Small intestine (tissue), 7 donors: ENCODE measurements at regions not wholly inside any gene's neighbourhood (a gene's known extent, or its start where the extent isn't known, plus 50 kb on each side); places are given as distances from the start of the nearest gene placed in this dataset.

Source experiments
- DNase-seq, 2 donors: peaks; one replicate each; pipeline versions ENCODE4 v3.0.0 to v3.0.0-alpha.2; 2013
- FAIRE-seq: peaks from 2 replicates; lab custom pipeline; 2012; peaks lifted over from hg19 to GRCh38; lab: Jason Lieb, UNC
- H3K27ac ChIP-seq, 3 donors: one replicate each; pipeline ENCODE4 v1.5.1; 2013; ENCODE audit warnings: low read length in 2 of 3, mild to moderate bottlenecking in 2 of 3, control low read depth in 1 of 3, inconsistent platforms in 1 of 3, low read depth in 1 of 3, moderate library complexity in 1 of 3
- H3K27me3 ChIP-seq, 3 donors: one replicate each; pipeline ENCODE4 v1.6.1; 2013; ENCODE audit warnings: low read length in 3 of 3, inconsistent platforms in 1 of 3; ENCODE audit not compliant: control insufficient read depth in 3 of 3, insufficient read depth in 3 of 3
- H3K36me3 ChIP-seq, 3 donors: one replicate each; pipeline ENCODE4 v1.6.1; 2013; ENCODE audit warnings: low read length in 3 of 3, inconsistent platforms in 1 of 3, low read depth in 1 of 3, mild to moderate bottlenecking in 1 of 3, moderate library complexity in 1 of 3; ENCODE audit not compliant: control insufficient read depth in 3 of 3, insufficient read depth in 2 of 3
- H3K4me1 ChIP-seq, 3 donors: one replicate each; pipeline ENCODE4 v1.6.1; 2013; ENCODE audit warnings: low read length in 2 of 3, inconsistent platforms in 1 of 3, low read depth in 1 of 3, mild to moderate bottlenecking in 1 of 3, moderate library complexity in 1 of 3; ENCODE audit not compliant: control insufficient read depth in 3 of 3, insufficient read depth in 2 of 3
- H3K4me3 ChIP-seq, 3 donors: one replicate each; pipeline ENCODE4 v1.5.1; 2013; ENCODE audit warnings: low read length in 3 of 3, control low read depth in 1 of 3, inconsistent platforms in 1 of 3, low read depth in 1 of 3, mild to moderate bottlenecking in 1 of 3, moderate library complexity in 1 of 3
- H3K9me3 ChIP-seq, 2 donors: one replicate each; pipeline ENCODE4 v1.6.1; 2013; ENCODE audit warnings: low read depth in 1 of 2, low read length in 1 of 2; ENCODE audit not compliant: control insufficient read depth in 2 of 2, insufficient read depth in 1 of 2
- WGBS, 3 donors: extraction: QIAGEN DNeasy Blood & Tissue Kit; methylation state at CpG; one replicate each; pipeline ENCODE4 v1.1.7; 2013; 5-methylcytosine and 5-hydroxymethylcytosine counted together
- donor health status: healthy with polysubstance abuse.
- donor health status: control.
- donor health status: control.
- donor health status: Bipolar disorder and iron deficiency.
- donor health status: healthy.

DNA sequence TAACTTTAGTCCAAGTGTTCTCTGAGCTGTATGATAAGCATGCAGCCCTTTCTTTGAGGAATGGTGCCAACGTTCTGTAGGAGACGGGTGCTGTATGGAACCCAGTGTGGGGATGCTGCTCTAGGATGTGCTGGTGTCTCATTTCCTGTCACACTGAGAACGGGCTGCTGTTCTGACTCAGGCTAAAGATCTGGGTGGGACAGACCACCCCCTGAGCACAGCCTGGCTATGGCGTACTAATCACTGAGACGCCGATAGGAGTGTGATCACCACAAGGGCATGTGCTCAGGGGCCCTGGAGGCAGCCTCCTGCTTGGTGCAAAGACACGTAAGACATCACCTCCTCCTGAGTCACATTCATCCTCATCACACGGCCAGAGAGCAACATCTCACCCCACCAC is 240.4 kb downstream of the IRX2 start:
- no peak for FAIRE-seq
- 78 to 80% (median 79%) methylated on average over 8 of the region's 8 CpGs for WGBS, 3 donors
- Histone ChIP-seq H3K9me3 (no peaks in the 10 kb centered on the region), H3K4me3 (no peak overlapping the region), H3K36me3 (no peaks in the 10 kb centered on the region), H3K27ac (no peak overlapping the region), H3K4me1 (no peaks in the 10 kb centered on the region), H3K27me3 (no peaks in the 10 kb centered on the region)
- no peak for DNase-seq

DNA sequence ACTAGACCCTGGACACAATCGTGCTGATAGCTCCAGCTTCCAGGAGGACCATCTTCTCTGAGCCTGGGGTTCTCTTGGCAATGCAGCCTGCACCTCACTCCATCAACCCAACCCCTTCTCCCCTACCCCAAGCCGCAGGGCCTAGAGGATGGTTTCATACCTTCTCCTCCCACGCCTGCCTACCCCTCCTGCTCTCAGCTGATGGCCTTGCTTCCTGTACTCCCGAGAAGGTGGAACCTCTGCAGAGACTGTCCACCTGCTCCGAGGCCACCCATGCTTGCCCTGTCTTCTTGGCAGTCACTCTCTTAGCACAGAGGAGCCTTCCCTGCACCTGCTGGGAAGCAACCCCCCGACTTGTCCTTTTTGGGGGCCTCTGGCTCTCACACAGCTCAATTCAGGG is 241.9 kb downstream of the IRX2 start:
- Histone ChIP-seq H3K36me3 (no peaks in the 10 kb centered on the region), H3K27me3 (no peaks in the 10 kb centered on the region), H3K27ac (no peak overlapping the region), H3K4me3 (no peak overlapping the region), H3K4me1 (no peaks in the 10 kb centered on the region), H3K9me3 (no peaks in the 10 kb centered on the region)
- DNase-seq (no peak), FAIRE-seq (no peak)
- WGBS, 3 donors = 67 to 78% (median 74%) methylated on average over 6 of the region's 6 CpGs

DNA sequence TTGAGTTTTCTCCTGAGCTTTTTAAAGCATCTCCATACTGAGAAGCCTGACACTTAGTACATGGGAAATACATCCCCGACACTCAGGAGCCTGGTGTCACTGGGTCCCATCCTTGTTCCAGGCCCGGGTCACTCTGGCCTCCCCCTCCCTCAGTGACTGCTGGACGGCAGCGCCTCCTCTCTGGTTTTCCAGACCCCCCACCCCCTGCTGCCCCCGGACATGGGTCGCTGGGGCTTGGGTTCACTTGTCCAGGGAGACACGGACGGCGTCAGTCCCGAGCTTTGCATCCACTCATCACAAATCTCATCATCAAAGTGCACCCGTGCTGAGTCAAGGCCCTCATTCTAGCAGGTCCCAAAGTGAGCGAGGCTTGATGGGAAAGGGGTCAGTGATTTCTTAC is 243.0 kb downstream of the IRX2 start:
- WGBS, 3 donors = 82 to 88% (median 87%) methylated on average over 12 of the region's 12 CpGs
- Histone ChIP-seq H3K9me3 (no peaks in the 10 kb centered on the region), H3K27ac (no peak overlapping the region), H3K36me3 (no peaks in the 10 kb centered on the region), H3K4me1 (no peaks in the 10 kb centered on the region), H3K4me3 (no peak overlapping the region), H3K27me3 (no peaks in the 10 kb centered on the region)
- DNase-seq (no peak), FAIRE-seq (no peak)

DNA sequence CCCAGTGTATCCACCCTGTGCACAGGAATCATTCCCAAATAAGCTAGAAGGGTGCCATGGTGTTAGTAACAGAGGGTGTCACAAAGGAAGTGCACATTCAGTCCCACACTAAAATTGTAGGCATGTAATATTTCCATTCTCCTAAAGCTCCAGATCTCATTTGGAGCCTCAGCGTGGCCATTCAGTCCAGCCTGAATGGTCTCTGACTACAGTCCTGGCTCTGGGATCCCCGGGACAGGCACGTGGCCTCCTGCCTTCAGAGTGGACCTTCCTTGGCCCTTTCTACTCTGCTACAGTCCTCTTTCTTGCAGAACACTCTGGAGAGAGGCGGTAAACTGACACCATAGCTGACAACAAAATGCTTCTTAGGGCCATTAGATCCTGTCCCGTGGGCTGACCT is 243.9 kb downstream of the IRX2 start:
- no peak for DNase-seq

DNA sequence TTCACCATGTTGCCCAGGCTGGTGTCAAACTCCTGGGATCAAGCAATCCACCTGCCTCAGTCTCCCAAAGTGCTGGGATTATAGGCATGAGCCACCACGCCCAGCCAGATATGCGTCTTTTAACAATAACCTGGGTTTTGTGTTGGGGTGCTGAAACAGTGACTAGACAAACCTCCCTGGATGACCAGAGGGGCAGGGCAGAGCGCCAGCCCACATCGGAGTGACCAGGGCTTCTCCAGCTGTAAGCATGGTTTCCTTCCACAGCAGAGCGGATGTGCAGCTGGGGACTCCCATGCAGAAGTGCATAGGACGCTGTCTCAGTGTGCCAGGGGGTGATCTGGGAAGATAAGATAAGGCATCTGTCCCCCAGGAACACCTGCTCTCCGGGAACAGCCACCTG is 244.9 kb downstream of the IRX2 start:
- Histone ChIP-seq H3K9me3 (peaks cover 0 to 5% of the 10 kb centered on the region in 2 donors), H3K4me3 (no peak overlapping the region), H3K4me1 (no peaks in the 10 kb centered on the region), H3K27ac (no peak overlapping the region), H3K36me3 (no peaks in the 10 kb centered on the region), H3K27me3 (no peaks in the 10 kb centered on the region)
- DNase-seq (no peak), FAIRE-seq (no peak)
- WGBS, 3 donors = 68 to 78% (median 70%) methylated on average over 7 of the region's 7 CpGs

More for the DNA sequence above, 243.9 kb downstream of the IRX2 start:
- H3K27me3 ChIP-seq = no peaks in the 10 kb centered on the region
- no peak overlapping the region for H3K4me3 ChIP-seq
- H3K4me1 ChIP-seq = no peaks in the 10 kb centered on the region
- H3K36me3 ChIP-seq = no peaks in the 10 kb centered on the region
- 66 to 74% (median 69%) methylated on average over 5 of the region's 5 CpGs for WGBS, 3 donors
- no peak overlapping the region for H3K27ac ChIP-seq
- FAIRE-seq = no peak
- H3K9me3 ChIP-seq = peaks cover 0 to 5% of the 10 kb centered on the region in 2 donors

DNA sequence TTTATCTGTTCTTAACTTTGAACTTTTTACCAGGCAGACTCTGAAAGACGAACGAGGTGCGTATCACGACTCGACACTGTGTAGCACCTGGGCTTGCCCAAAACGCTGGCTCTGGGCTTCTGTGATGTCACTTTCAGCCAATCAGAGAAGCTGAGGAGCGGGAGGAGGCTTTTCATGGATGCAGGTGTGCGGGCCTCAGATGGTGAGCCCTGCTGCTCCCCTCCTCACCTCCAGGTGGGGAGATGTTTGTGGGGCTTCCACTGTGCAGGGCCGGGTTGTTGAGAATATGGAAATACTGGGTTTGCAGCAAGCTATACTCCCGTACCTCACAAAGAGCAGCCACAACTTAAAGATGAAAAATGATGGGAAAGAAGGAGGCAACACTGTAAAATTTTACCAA is 246.3 kb downstream of the IRX2 start:
- FAIRE-seq = no peak
- Histone ChIP-seq H3K27ac (no peak overlapping the region), H3K9me3 (peaks cover 0 to 11% of the 10 kb centered on the region in 2 donors), H3K36me3 (no peaks in the 10 kb centered on the region), H3K27me3 (peaks cover 0 to 3% (median 0%) of the 10 kb centered on the region in 3 donors), H3K4me1 (no peaks in the 10 kb centered on the region), H3K4me3 (no peak overlapping the region)
- DNase-seq = no peak
- 70 to 77% (median 74%) methylated on average over 10 of the region's 10 CpGs for WGBS, 3 donors

DNA sequence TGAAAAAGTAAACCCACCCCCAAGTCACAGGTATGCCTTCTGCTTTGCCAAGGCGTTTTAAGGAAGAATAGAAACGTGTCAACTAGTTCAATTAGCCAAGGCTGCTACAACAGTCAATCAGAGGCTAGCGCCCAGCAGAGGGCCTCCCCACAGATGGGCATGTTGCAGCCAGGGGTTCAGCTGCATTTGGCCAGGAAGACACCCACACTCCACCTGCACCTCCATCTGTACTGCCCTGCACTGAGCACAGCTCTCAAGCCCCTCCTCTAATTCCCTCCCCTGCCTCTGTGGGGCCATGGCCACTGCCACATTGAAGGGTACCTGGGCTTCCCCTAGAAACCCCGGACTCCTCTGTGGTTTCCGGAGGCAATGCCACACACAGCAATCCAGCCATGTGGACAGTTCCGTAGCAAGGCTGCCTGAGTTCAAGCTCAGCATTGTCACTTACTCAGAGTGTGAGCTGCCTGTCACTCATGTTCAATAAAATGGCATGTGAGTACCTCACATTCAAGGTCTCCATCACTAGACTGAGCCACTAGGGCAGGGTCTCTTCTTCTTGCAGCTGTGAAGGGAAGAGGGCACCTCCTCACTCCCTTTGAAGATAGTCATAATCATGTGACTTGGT is 248.4 kb downstream of the IRX2 start:
- FAIRE-seq (no peak), DNase-seq (no peak)
- Histone ChIP-seq H3K27me3 (peaks cover 0 to 3% (median 0%) of the 10 kb centered on the region in 3 donors), H3K9me3 (peaks cover 0 to 11% of the 10 kb centered on the region in 2 donors), H3K4me1 (no peaks in the 10 kb centered on the region), H3K36me3 (no peaks in the 10 kb centered on the region), H3K4me3 (no peak overlapping the region), H3K27ac (no peak overlapping the region)
- 70 to 80% (median 79%) methylated on average over 6 of the region's 6 CpGs for WGBS, 3 donors

DNA sequence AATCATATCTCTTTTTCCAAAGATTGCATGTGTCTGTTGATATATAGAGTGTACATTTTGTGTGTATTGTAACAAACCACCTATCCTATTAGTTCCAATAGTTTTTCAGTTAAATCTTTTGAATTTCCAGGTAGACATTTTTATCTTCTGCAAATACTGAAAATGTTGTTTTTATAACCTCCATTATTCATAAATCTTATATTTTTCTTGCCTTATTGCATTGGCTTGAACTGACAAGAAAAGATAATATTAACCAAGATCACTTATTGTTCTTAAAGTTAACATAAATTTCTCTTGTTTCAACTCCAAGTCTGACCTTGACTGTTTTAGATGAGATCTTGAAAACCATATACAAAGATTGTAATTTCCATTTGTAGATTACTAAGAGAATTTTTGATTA is 251.6 kb downstream of the IRX2 start:
- no peaks in the 10 kb centered on the region for H3K36me3 ChIP-seq
- no peak for DNase-seq
- H3K27ac ChIP-seq = no peak overlapping the region
- peaks cover 0 to 3% (median 0%) of the 10 kb centered on the region in 3 donors for H3K27me3 ChIP-seq
- FAIRE-seq = no peak
- H3K4me1 ChIP-seq = no peaks in the 10 kb centered on the region
- H3K4me3 ChIP-seq = no peak overlapping the region
- peaks cover 0 to 11% of the 10 kb centered on the region in 2 donors for H3K9me3 ChIP-seq

DNA sequence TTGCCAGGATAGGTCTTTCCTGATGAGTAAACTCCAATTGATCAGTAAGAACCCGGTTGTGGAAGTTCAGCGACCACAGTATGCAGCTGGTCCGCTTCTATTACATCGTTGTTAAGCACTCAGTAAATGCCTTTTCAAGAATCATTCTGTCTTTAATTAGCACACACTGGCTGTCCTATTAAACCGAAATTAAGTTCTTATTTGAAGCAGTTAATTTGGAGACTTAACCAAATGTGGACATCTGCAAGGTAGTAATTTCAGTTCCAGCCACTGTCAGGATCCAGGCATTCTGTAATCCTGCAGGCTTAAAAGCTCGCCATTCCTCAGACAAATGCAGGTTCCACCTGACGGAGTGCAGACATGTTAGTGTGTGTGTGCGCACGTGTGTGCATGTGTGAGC is 254.6 kb downstream of the IRX2 start:
- WGBS, 3 donors = 81 to 82% (median 81%) methylated on average over 9 of the region's 9 CpGs
- FAIRE-seq = no peak

More for the DNA sequence above, 254.6 kb downstream of the IRX2 start:
- Histone ChIP-seq H3K27ac (no peak overlapping the region), H3K36me3 (no peaks in the 10 kb centered on the region), H3K4me1 (no peaks in the 10 kb centered on the region), H3K27me3 (peaks cover 0 to 3% (median 0%) of the 10 kb centered on the region in 3 donors), H3K9me3 (peaks cover 0 to 6% of the 10 kb centered on the region in 2 donors), H3K4me3 (no peak overlapping the region)
- no peak for DNase-seq
